ENCODE measurements at regions not wholly inside any gene's neighbourhood (a gene's known extent, or its start where the extent isn't known, plus 50 kb on each side); places are given as distances from the start of the nearest gene placed in this dataset.

DNA sequence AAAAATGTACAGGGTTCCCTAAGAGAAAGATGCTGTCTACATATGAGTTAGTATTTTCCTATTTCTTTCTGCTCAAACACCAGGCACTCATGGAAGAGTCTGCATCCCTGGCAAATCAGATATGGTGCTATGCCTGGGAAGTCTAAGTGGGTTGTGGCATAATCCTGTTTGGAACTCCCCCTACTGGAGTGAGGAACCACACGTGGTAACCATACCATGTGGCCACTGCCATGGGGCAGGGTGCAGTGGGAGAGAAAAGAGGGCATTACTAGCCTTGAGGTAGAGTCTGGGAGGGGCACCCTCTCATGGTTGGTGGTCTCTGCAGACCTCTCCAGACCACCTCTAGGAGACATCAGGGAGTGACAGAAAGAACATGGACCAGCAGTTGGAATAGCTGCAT, 257.9 kb upstream of the ATP5MC3 start:
- Histone ChIP-seq H3K23ac (ENCODE audit: low read depth, low read length, poor library complexity) (no peak overlapping the region), H2BK15ac (ENCODE audit: low read length) (no peak overlapping the region), H2AFZ (ENCODE audit: low read length) (no peak overlapping the region), H3K14ac (ENCODE audit: low read length) (no peak overlapping the region), H3K27me3 (ENCODE audit: control insufficient read depth in 3 of 3, insufficient read depth in 3 of 3, low read depth in 1 of 3, low read length in 3 of 3) (peaks cover 0 to 4% (median 0%) of the 10 kb centered on the region in 3 experiments), H4K91ac (ENCODE audit: low read depth, low read length, poor library complexity) (no peak overlapping the region), H3K79me1 (ENCODE audit: low read depth, low read length) (no peaks in the 10 kb centered on the region), H3K4me2 (ENCODE audit: insufficient read depth, low read length, poor library complexity, severe bottlenecking) (no peak overlapping the region), H3K9ac (ENCODE audit: low read depth, low read length, poor library complexity) (no peak overlapping the region), H3K4me1 (ENCODE audit: control insufficient read depth in 2 of 2, insufficient read depth in 1 of 2, low read depth in 1 of 2, low read length in 2 of 2) (peaks cover 10% of the 10 kb centered on the region in 2 donors), H3K18ac (ENCODE audit: low read length) (no peak overlapping the region), H2AK5ac (ENCODE audit: low read depth, low read length) (no peak overlapping the region), H3K4me3 (ENCODE audit: low read length in 2 of 2) (no peak overlapping the region), H3K4ac (ENCODE audit: low read length) (no peak overlapping the region), H2BK12ac (ENCODE audit: low read length) (no peak overlapping the region), H2BK120ac (ENCODE audit: low read depth, low read length) (no peak overlapping the region), H4K8ac (ENCODE audit: low read depth, low read length) (no peak overlapping the region), H3K27ac (replicated peaks; ENCODE audit: low read length) (no peak overlapping the region), H3K9me3 (replicated peaks in 1 of 2; ENCODE audit: control insufficient read depth in 2 of 2, insufficient read depth in 1 of 2, low read depth in 1 of 2, low read length in 2 of 2) (no peaks in the 10 kb centered on the region), H2BK5ac (ENCODE audit: low read length) (no peak overlapping the region), H3K36me3 (replicated peaks in 1 of 2; ENCODE audit: control insufficient read depth in 2 of 2, insufficient read depth in 2 of 2, low read length in 2 of 2) (no peaks in the 10 kb centered on the region)
- DNase-seq (ENCODE audit: low spot score): no peak
- WGBS, 2 donors (ENCODE audit: extremely low coverage in 2 of 2, insufficient read length in 2 of 2, insufficient replicate concordance in 1 of 2): no CpG with 5 or more reads among the region's 1 CpG

DNA sequence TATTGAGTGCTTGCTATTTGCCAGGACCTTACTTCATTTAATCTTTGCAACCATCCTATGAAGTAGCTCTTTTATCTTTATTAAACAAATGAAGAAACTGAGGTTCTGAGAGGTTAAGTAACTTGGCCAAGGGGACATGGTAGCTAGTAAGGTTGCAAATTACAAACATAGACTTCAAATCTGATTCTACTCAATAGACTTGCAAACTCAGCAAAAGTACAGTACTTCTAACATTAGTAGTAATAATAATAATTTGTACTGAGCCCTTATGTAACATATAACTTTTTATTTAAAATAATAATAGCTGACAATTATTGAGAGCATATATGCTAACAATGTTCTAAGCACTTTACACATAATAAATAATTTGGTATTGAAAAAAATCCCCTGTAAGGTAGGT, 255.7 kb upstream of the ATP5MC3 start:
- Histone ChIP-seq H3K4me2 (ENCODE audit: insufficient read depth, low read length, poor library complexity, severe bottlenecking) (no peak overlapping the region), H2BK12ac (ENCODE audit: low read length) (no peak overlapping the region), H3K9me3 (replicated peaks in 1 of 2; ENCODE audit: control insufficient read depth in 2 of 2, insufficient read depth in 1 of 2, low read depth in 1 of 2, low read length in 2 of 2) (no peaks in the 10 kb centered on the region), H3K9ac (ENCODE audit: low read depth, low read length, poor library complexity) (no peak overlapping the region), H3K4ac (ENCODE audit: low read length) (no peak overlapping the region), H2BK120ac (ENCODE audit: low read depth, low read length) (no peak overlapping the region), H3K4me1 (ENCODE audit: control insufficient read depth in 2 of 2, insufficient read depth in 1 of 2, low read depth in 1 of 2, low read length in 2 of 2) (peaks cover 6 to 9% of the 10 kb centered on the region in 2 donors), H3K14ac (ENCODE audit: low read length) (no peak overlapping the region), H2BK5ac (ENCODE audit: low read length) (no peak overlapping the region), H3K18ac (ENCODE audit: low read length) (no peak overlapping the region), H3K36me3 (replicated peaks in 1 of 2; ENCODE audit: control insufficient read depth in 2 of 2, insufficient read depth in 2 of 2, low read length in 2 of 2) (no peaks in the 10 kb centered on the region), H2AK5ac (ENCODE audit: low read depth, low read length) (no peak overlapping the region), H3K4me3 (ENCODE audit: low read length in 2 of 2) (no peak overlapping the region), H3K27ac (replicated peaks; ENCODE audit: low read length) (no peak overlapping the region), H3K27me3 (ENCODE audit: control insufficient read depth in 3 of 3, insufficient read depth in 3 of 3, low read depth in 1 of 3, low read length in 3 of 3) (peaks cover 0 to 4% (median 0%) of the 10 kb centered on the region in 3 experiments), H2BK15ac (ENCODE audit: low read length) (no peak overlapping the region), H3K23ac (ENCODE audit: low read depth, low read length, poor library complexity) (no peak overlapping the region), H2AFZ (ENCODE audit: low read length) (no peak overlapping the region), H3K79me1 (ENCODE audit: low read depth, low read length) (no peaks in the 10 kb centered on the region), H4K8ac (ENCODE audit: low read depth, low read length) (no peak overlapping the region), H4K91ac (ENCODE audit: low read depth, low read length, poor library complexity) (no peak overlapping the region)
- no peak for DNase-seq (ENCODE audit: low spot score)

GRCh38 chr2:175436076-175436475, 254.6 kb upstream of the ATP5MC3 start:
- Histone ChIP-seq H2BK5ac (ENCODE audit: low read length) (no peak overlapping the region), H3K9me3 (replicated peaks in 1 of 2; ENCODE audit: control insufficient read depth in 2 of 2, insufficient read depth in 1 of 2, low read depth in 1 of 2, low read length in 2 of 2) (no peaks in the 10 kb centered on the region), H2BK12ac (ENCODE audit: low read length) (no peak overlapping the region), H3K4ac (ENCODE audit: low read length) (no peak overlapping the region), H2AFZ (ENCODE audit: low read length) (no peak overlapping the region), H3K79me1 (ENCODE audit: low read depth, low read length) (no peaks in the 10 kb centered on the region), H4K8ac (ENCODE audit: low read depth, low read length) (no peak overlapping the region), H3K14ac (ENCODE audit: low read length) (no peak overlapping the region), H3K27ac (replicated peaks; ENCODE audit: low read length) (no peak overlapping the region), H3K4me3 (ENCODE audit: low read length in 2 of 2) (no peak overlapping the region), H3K4me2 (ENCODE audit: insufficient read depth, low read length, poor library complexity, severe bottlenecking) (no peak overlapping the region), H2BK15ac (ENCODE audit: low read length) (no peak overlapping the region), H4K91ac (ENCODE audit: low read depth, low read length, poor library complexity) (no peak overlapping the region), H3K9ac (ENCODE audit: low read depth, low read length, poor library complexity) (no peak overlapping the region), H3K4me1 (ENCODE audit: control insufficient read depth in 2 of 2, insufficient read depth in 1 of 2, low read depth in 1 of 2, low read length in 2 of 2) (peaks cover 6 to 7% of the 10 kb centered on the region in 2 donors), H2BK120ac (ENCODE audit: low read depth, low read length) (no peak overlapping the region), H2AK5ac (ENCODE audit: low read depth, low read length) (no peak overlapping the region), H3K27me3 (ENCODE audit: control insufficient read depth in 3 of 3, insufficient read depth in 3 of 3, low read depth in 1 of 3, low read length in 3 of 3) (no peaks in the 10 kb centered on the region), H3K18ac (ENCODE audit: low read length) (no peak overlapping the region), H3K23ac (ENCODE audit: low read depth, low read length, poor library complexity) (no peak overlapping the region), H3K36me3 (replicated peaks in 1 of 2; ENCODE audit: control insufficient read depth in 2 of 2, insufficient read depth in 2 of 2, low read length in 2 of 2) (no peaks in the 10 kb centered on the region)
- DNase-seq (ENCODE audit: low spot score): no peak
- WGBS, 2 donors (ENCODE audit: extremely low coverage in 2 of 2, insufficient read length in 2 of 2, insufficient replicate concordance in 1 of 2): no CpG with 5 or more reads among the region's 2 CpGs

GRCh38 chr2:175435012-175435411, 253.5 kb upstream of the ATP5MC3 start:
- H3K9me3 ChIP-seq (replicated peaks in 1 of 2; ENCODE audit: control insufficient read depth in 2 of 2, insufficient read depth in 1 of 2, low read depth in 1 of 2, low read length in 2 of 2): no peaks in the 10 kb centered on the region
- H3K23ac ChIP-seq (ENCODE audit: low read depth, low read length, poor library complexity): no peak overlapping the region
- no peak for DNase-seq (ENCODE audit: low spot score)
- no peak overlapping the region for H3K4me3 ChIP-seq (ENCODE audit: low read length in 2 of 2)
- H3K14ac ChIP-seq (ENCODE audit: low read length): no peak overlapping the region
- no peak overlapping the region for H2BK12ac ChIP-seq (ENCODE audit: low read length)
- no peaks in the 10 kb centered on the region for H3K79me1 ChIP-seq (ENCODE audit: low read depth, low read length)
- H2BK15ac ChIP-seq (ENCODE audit: low read length): no peak overlapping the region
- no peak overlapping the region for H3K4me2 ChIP-seq (ENCODE audit: insufficient read depth, low read length, poor library complexity, severe bottlenecking)
- no peak overlapping the region for H2AK5ac ChIP-seq (ENCODE audit: low read depth, low read length)
- H3K4me1 ChIP-seq (ENCODE audit: control insufficient read depth in 2 of 2, insufficient read depth in 1 of 2, low read depth in 1 of 2, low read length in 2 of 2): peaks cover 7 to 10% of the 10 kb centered on the region in 2 donors
- H3K4ac ChIP-seq (ENCODE audit: low read length): no peak overlapping the region
- H3K18ac ChIP-seq (ENCODE audit: low read length): no peak overlapping the region
- no peak overlapping the region for H4K8ac ChIP-seq (ENCODE audit: low read depth, low read length)
- no peak overlapping the region for H4K91ac ChIP-seq (ENCODE audit: low read depth, low read length, poor library complexity)
- no peak overlapping the region for H2AFZ ChIP-seq (ENCODE audit: low read length)
- no peak overlapping the region for H3K9ac ChIP-seq (ENCODE audit: low read depth, low read length, poor library complexity)
- no peaks in the 10 kb centered on the region for H3K27me3 ChIP-seq (ENCODE audit: control insufficient read depth in 3 of 3, insufficient read depth in 3 of 3, low read depth in 1 of 3, low read length in 3 of 3)
- H3K27ac ChIP-seq (replicated peaks; ENCODE audit: low read length): no peak overlapping the region
- no peak overlapping the region for H2BK120ac ChIP-seq (ENCODE audit: low read depth, low read length)
- H2BK5ac ChIP-seq (ENCODE audit: low read length): no peak overlapping the region
- no CpG with 5 or more reads among the region's 1 CpG for WGBS, 2 donors (ENCODE audit: extremely low coverage in 2 of 2, insufficient read length in 2 of 2, insufficient replicate concordance in 1 of 2)
- no peaks in the 10 kb centered on the region for H3K36me3 ChIP-seq (replicated peaks in 1 of 2; ENCODE audit: control insufficient read depth in 2 of 2, insufficient read depth in 2 of 2, low read length in 2 of 2)

Measured in neuronal stem cell (in vitro differentiated cells).